ENCODE measurements at regions not wholly inside any gene's neighbourhood (a gene's known extent, or its start where the extent isn't known, plus 50 kb on each side); places are given as distances from the start of the nearest gene placed in this dataset.

GRCh38 chr6:113610377-113610988 is 246.7 kb upstream of the MARCKS start:
- TF ChIP-seq CTCF (IDR thresholded peaks at IDR 0.05) (no peak), POLR2A (IDR thresholded peaks at IDR 0.05) (no peak)
